ENCODE measurements at regions not wholly inside any gene's neighbourhood (a gene's known extent, or its start where the extent isn't known, plus 50 kb on each side); places are given as distances from the start of the nearest gene placed in this dataset.

DNA sequence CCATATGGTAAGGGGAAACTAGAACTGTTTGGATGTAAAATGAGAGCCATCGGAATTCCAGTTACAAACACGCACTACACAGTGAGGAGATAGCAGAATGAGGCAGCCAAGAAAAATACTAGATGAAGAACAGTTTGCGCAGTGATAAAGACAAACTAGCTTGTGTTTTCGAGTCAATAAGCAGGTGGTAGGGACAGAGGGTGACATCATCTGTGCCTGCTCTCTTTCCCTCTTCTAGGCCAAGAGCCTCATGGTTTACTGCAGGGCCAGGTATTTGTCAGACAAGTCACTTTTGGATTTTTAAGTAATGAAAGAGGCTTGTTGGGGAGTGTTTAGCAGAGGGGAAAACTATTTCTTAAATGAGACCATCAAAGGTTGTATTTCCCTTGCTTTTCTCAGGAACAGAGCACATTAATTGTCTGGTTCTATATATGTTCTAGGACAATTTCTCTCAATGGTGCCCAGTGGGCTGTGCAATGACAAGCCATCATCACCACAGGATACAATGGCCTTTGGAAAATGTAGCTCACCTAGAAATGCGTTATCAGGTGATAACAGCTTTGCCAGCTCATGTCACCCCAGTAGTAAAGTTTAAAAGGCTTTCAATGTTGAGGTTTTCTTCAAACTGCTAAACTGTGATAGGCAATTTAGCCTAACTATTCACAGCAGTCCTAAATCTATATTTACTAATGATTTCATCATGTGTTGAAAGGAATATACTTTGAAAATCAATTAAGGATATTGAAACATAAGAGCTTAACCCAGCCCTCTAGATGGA lies 1210.3 kb upstream of the ZEB2 start:
- no peak for TF ChIP-seq CTCF (IDR thresholded peaks at IDR 0.05; ENCODE audit: extremely low read depth, insufficient read depth, missing control alignments)
- in situ Hi-C loops (cut with MboI; ENCODE audit: low pct_unique_long_range_greater_than_20kb, low sequenced_read_pairs, unreplicated experiment), result loop anchor here (25.0 kb wide), 1 partner anchor 143 kb away; no protein-coding TSS in a partner anchor
- no peak for DNase-seq (ENCODE audit: low spot score)

GRCh38 chr2:145729481-145729880 lies 1209.6 kb upstream of the ZEB2 start:
- in situ Hi-C loops (cut with MboI; ENCODE audit: low pct_unique_long_range_greater_than_20kb, low sequenced_read_pairs, unreplicated experiment), result loop anchor here (25.0 kb wide), 1 partner anchor 142 kb away; no protein-coding TSS in a partner anchor
- no peak for TF ChIP-seq CTCF (IDR thresholded peaks at IDR 0.05; ENCODE audit: extremely low read depth, insufficient read depth, missing control alignments)
- DNase-seq (ENCODE audit: low spot score), result no peak

DNA sequence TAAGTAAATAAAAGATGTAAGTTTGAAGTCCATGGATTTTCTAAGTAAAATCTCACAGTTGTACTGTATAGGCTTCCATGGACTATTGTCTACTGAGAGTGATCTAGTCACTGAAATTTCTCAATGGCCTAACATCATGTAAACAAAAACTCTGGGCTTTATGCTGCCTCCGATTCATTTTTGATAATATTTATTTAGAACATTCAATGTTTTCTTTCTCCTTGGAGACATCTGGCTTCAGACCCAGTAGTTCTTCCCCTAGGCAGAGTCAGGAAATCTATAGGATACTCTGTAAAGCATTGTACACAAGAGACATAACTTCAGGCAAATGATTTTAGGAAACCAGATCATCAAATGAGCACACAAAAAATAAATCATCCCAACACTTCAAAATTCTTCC lies 1208.6 kb upstream of the ZEB2 start:
- no peak for TF ChIP-seq CTCF (IDR thresholded peaks at IDR 0.05; ENCODE audit: extremely low read depth, insufficient read depth, missing control alignments)
- in situ Hi-C loops (cut with MboI; ENCODE audit: low pct_unique_long_range_greater_than_20kb, low sequenced_read_pairs, unreplicated experiment), result loop anchor here (25.0 kb wide), 1 partner anchor 141 kb away; no protein-coding TSS in a partner anchor

DNA sequence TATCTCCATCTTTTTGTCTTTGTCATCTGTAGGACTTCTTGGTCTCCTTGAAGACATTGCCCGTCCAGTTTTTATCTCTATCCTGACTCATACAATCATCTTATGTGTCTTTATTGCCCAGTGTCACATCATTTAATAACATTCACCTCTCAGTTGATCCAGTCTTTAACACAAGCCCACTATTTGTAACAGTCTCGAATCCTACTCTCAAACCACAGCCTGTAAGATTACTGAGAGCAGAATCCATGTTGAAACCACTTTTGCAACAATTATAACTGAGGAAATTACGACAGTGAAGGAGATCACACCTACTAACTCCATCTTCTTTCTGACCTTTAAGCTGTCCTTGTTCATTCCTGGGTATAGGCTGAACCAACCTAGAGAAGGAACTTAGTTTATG lies 1206.0 kb upstream of the ZEB2 start:
- no peak for DNase-seq (ENCODE audit: low spot score)
- in situ Hi-C loops (cut with MboI; ENCODE audit: low pct_unique_long_range_greater_than_20kb, low sequenced_read_pairs, unreplicated experiment), result loop anchor here (25.0 kb wide), 1 partner anchor 139 kb away; no protein-coding TSS in a partner anchor

More for the DNA sequence above, 1208.6 kb upstream of the ZEB2 start:
- DNase-seq (ENCODE audit: low spot score), result no peak

GRCh38 chr2:145724311-145724898 lies 1204.5 kb upstream of the ZEB2 start:
- no peak for DNase-seq (ENCODE audit: low spot score)
- no peak for TF ChIP-seq CTCF (IDR thresholded peaks at IDR 0.05; ENCODE audit: extremely low read depth, insufficient read depth, missing control alignments)
- in situ Hi-C loops (cut with MboI; ENCODE audit: low pct_unique_long_range_greater_than_20kb, low sequenced_read_pairs, unreplicated experiment), result no loop called here

More for the DNA sequence above, 1206.0 kb upstream of the ZEB2 start:
- no peak for TF ChIP-seq CTCF (IDR thresholded peaks at IDR 0.05; ENCODE audit: extremely low read depth, insufficient read depth, missing control alignments)

DNA sequence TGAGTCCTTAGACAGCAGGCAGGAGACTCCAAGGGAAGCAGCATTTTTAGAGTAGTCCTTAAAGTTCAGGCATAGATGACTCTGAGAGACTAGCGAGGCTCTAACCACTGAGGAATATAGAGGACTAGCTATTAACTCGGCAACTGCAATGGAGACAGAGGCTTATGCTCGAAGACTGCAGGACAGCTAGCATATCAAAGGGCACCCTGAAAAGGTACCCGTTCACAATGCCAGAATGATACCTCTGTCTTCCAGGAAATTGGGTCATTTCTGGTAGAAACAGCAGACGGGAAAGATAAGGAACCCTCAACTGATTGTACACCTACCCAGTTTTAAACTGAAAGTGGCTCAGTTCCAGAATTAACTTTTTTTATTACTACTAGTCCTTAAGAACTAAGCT lies 1204.0 kb upstream of the ZEB2 start:
- in situ Hi-C loops (cut with MboI; ENCODE audit: low pct_unique_long_range_greater_than_20kb, low sequenced_read_pairs, unreplicated experiment), result no loop called here
- TF ChIP-seq CTCF (IDR thresholded peaks at IDR 0.05; ENCODE audit: extremely low read depth, insufficient read depth, missing control alignments), result no peak
- DNase-seq (ENCODE audit: low spot score), result no peak

Data from GM13977 (cell line).